ENCODE measurements at regions not wholly inside any gene's neighbourhood (a gene's known extent, or its start where the extent isn't known, plus 50 kb on each side); places are given as distances from the start of the nearest gene placed in this dataset.

DNA sequence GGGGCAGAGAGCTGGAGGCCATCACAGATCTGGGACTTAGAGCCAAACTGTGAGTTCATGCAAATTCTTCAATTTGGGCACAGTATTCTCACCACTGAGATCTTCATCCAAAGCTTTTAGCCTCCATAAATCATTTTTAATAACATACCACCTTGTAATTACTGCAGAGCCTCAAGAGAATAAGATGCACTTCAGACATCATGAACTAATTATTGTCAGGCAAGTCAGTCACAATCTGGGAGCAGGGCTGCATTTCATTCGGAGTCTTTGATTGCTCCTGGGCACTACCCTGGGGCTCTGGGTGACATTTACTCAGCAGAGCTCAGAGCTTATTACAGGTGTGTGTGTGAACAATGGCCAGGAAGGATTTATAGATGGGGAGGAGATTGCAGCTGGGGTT, 623.7 kb downstream of the PTPRU start:
- no peak for TF ChIP-seq ELF1 (IDR thresholded peaks at IDR 0.05; ENCODE audit: borderline replicate concordance, low read depth)
- TF ChIP-seq POLR2A (IDR thresholded peaks at IDR 0.05; ENCODE audit: borderline replicate concordance, extremely low read depth, insufficient read depth, insufficient read length), result no peak
- no peak for TF ChIP-seq SP1 (IDR thresholded peaks at IDR 0.05; ENCODE audit: low read depth)
- TF ChIP-seq, protein P1, sequence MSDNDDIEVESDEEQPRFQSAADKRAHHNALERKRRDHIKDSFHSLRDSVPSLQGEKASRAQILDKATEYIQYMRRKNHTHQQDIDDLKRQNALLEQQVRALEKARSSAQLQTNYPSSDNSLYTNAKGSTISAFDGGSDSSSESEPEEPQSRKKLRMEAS (IDR thresholded peaks at IDR 0.05), result no peak
- TF ChIP-seq JUND (IDR thresholded peaks at IDR 0.05), result no peak
- no peak for TF ChIP-seq POLR2AphosphoS5 (IDR thresholded peaks at IDR 0.05; ENCODE audit: low read depth, low read length)
- TF ChIP-seq CBX3 (IDR thresholded peaks at IDR 0.05; ENCODE audit: low read depth), result no peak
- TF ChIP-seq, protein P2, sequence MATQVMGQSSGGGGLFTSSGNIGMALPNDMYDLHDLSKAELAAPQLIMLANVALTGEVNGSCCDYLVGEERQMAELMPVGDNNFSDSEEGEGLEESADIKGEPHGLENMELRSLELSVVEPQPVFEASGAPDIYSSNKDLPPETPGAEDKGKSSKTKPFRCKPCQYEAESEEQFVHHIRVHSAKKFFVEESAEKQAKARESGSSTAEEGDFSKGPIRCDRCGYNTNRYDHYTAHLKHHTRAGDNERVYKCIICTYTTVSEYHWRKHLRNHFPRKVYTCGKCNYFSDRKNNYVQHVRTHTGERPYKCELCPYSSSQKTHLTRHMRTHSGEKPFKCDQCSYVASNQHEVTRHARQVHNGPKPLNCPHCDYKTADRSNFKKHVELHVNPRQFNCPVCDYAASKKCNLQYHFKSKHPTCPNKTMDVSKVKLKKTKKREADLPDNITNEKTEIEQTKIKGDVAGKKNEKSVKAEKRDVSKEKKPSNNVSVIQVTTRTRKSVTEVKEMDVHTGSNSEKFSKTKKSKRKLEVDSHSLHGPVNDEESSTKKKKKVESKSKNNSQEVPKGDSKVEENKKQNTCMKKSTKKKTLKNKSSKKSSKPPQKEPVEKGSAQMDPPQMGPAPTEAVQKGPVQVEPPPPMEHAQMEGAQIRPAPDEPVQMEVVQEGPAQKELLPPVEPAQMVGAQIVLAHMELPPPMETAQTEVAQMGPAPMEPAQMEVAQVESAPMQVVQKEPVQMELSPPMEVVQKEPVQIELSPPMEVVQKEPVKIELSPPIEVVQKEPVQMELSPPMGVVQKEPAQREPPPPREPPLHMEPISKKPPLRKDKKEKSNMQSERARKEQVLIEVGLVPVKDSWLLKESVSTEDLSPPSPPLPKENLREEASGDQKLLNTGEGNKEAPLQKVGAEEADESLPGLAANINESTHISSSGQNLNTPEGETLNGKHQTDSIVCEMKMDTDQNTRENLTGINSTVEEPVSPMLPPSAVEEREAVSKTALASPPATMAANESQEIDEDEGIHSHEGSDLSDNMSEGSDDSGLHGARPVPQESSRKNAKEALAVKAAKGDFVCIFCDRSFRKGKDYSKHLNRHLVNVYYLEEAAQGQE (IDR thresholded peaks at IDR 0.05; ENCODE audit: low read depth), result no peak
- ChIA-PET RAD21 (ENCODE audit: low non-redundant PET in 1 of 2, low total read pairs in 2 of 2, uncharacterized antibody in 2 of 2, unreplicated experiment in 2 of 2) (no interaction called here), POLR2A (no interaction called here), CTCF (interaction anchor here (0.9 kb wide), 1 partner anchor 11 kb away, joined by 4 read pairs; no protein-coding TSS in a partner anchor)
- H3K4me3 ChIP-seq (replicated peaks in 1 of 2; ENCODE audit: low read depth in 1 of 2, low read length in 2 of 2), result no peak overlapping the region
- no peak overlapping the region for H2AFZ ChIP-seq (ENCODE audit: low read depth, low read length, poor library complexity, severe bottlenecking)
- H3K27ac ChIP-seq (ENCODE audit: low read depth, low read length), result no peak overlapping the region
- DNase-seq (ENCODE audit: low read depth, low spot score) (no peak), ATAC-seq (no peak)
- BruUV-seq (replicated peaks), result no TSS peak
- peaks cover 0 to 9% of the 10 kb centered on the region in 2 experiments; a peak in 1 of 4 replicates for H3K9me3 ChIP-seq (ENCODE audit: control insufficient read depth in 1 of 2, insufficient read depth in 1 of 2, low read depth in 1 of 2, low read length in 2 of 2)
- H3K36me3 ChIP-seq (ENCODE audit: control insufficient read depth in 1 of 2, insufficient read depth in 2 of 2, low read length in 2 of 2), result no peaks in the 10 kb centered on the region
- no peaks in the 10 kb centered on the region for H3K79me2 ChIP-seq (ENCODE audit: insufficient read depth, low read length)
- no peak overlapping the region for H3K9ac ChIP-seq (ENCODE audit: low read length)
- peaks cover 2% of the 10 kb centered on the region; the same call in 1 of the 2 replicates for H3K27me3 ChIP-seq (ENCODE audit: insufficient read depth, low read length)
- no peaks in the 10 kb centered on the region; the same call in 1 of the 2 replicates for H3K9me2 ChIP-seq (ENCODE audit: insufficient read depth)
- intact Hi-C loops (cut with micrococcal nuclease), result no loop called here
- no peaks in the 10 kb centered on the region for H3K4me1 ChIP-seq (ENCODE audit: control insufficient read depth in 1 of 2, insufficient read depth in 2 of 2, low read length in 2 of 2)
- no peak overlapping the region for H3K4me2 ChIP-seq (ENCODE audit: low read length)
- H4K20me1 ChIP-seq (ENCODE audit: insufficient read depth), result no peaks in the 10 kb centered on the region

All from HCT116 (cell line).